HepG2 (cell line): ENCODE measurements at regions not wholly inside any gene's neighbourhood (a gene's known extent, or its start where the extent isn't known, plus 50 kb on each side); places are given as distances from the start of the nearest gene placed in this dataset.

Experiments used
- CENPT ChIP-seq: sonication (generic); formaldehyde crosslinking; IDR thresholded peaks from 2 replicates; pipeline ENCODE4 v1.8.0; 2022; ENCODE audit warnings: low read depth, mild to moderate bottlenecking, moderate library complexity, missing genetic modification reagents
- GABPB1 ChIP-seq: IDR thresholded peaks from 2 replicates; pipeline ENCODE4 v1.6.1; 2016; ENCODE audit warnings: mild to moderate bottlenecking, missing genetic modification reagents, moderate library complexity, missing compliant biosample characterization
- GZF1 ChIP-seq: sonication (generic); formaldehyde crosslinking; IDR thresholded peaks from 2 replicates; pipeline ENCODE4 v1.5.1; 2020; ENCODE audit warnings: mild to moderate bottlenecking, missing genetic modification reagents
- HCFC1 ChIP-seq: fragments of 150-350 bp; IDR thresholded peaks from 2 replicates; pipeline ENCODE4 v1.6.1; 2014; ENCODE audit warnings: low read depth, low read length
- NFE2L2 ChIP-seq: fragments of 150-350 bp; IDR thresholded peaks from 2 replicates; pipeline ENCODE4 v1.6.1; 2014; ENCODE audit warnings: low read length
- NR0B2 ChIP-seq: sonication (generic); formaldehyde crosslinking; IDR thresholded peaks from 2 replicates; pipeline ENCODE4 v1.4.0; 2020; ENCODE audit warnings: mild to moderate bottlenecking, missing genetic modification reagents
- NR2F2 ChIP-seq: IDR thresholded peaks from 2 replicates; pipeline ENCODE4 v1.6.1; 2012; ENCODE audit warnings: low read depth, inconsistent platforms, borderline replicate concordance
- PAWR ChIP-seq: sonication (generic); formaldehyde crosslinking; IDR thresholded peaks from 2 replicates; pipeline ENCODE4 v1.4.0; 2020; ENCODE audit warnings: missing genetic modification reagents, mild to moderate bottlenecking, borderline replicate concordance
- SP2 ChIP-seq: sonication (generic); formaldehyde crosslinking; IDR thresholded peaks from 2 replicates; pipeline ENCODE4 v1.5.1; 2020; ENCODE audit warnings: mild to moderate bottlenecking, missing genetic modification reagents
- ZBTB33 ChIP-seq: sonication (generic); formaldehyde crosslinking; IDR thresholded peaks from 2 replicates; pipeline ENCODE4 v1.4.0; 2020; ENCODE audit warnings: missing genetic modification reagents
- ZMAT5 ChIP-seq: sonication (generic); formaldehyde crosslinking; IDR thresholded peaks from 2 replicates; pipeline ENCODE4 v1.5.0; 2020; ENCODE audit warnings: mild to moderate bottlenecking, low read depth, missing genetic modification reagents, borderline replicate concordance
- ZNF138 ChIP-seq: sonication (generic); formaldehyde crosslinking; IDR thresholded peaks from 2 replicates; pipeline ENCODE4 v1.5.0; 2020; ENCODE audit warnings: mild to moderate bottlenecking, low read depth, missing genetic modification reagents
- ZNF224 ChIP-seq: sonication (generic); formaldehyde crosslinking; IDR thresholded peaks from 2 replicates; pipeline ENCODE4 v1.5.0; 2020; ENCODE audit warnings: mild to moderate bottlenecking, missing genetic modification reagents
- ZNF275 ChIP-seq: sonication (generic); formaldehyde crosslinking; IDR thresholded peaks from 2 replicates; pipeline ENCODE4 v1.8.0; 2022; ENCODE audit warnings: missing genetic modification reagents, mild to moderate bottlenecking, inconsistent platforms, borderline replicate concordance
- ZNF441 ChIP-seq: sonication (generic); formaldehyde crosslinking; IDR thresholded peaks from 2 replicates; pipeline ENCODE4 v1.7.0; 2021; ENCODE audit warnings: missing genetic modification reagents, borderline replicate concordance
- ZNF557 ChIP-seq: sonication (generic); formaldehyde crosslinking; IDR thresholded peaks from 2 replicates; pipeline ENCODE4 v1.4.0; 2020; ENCODE audit warnings: missing genetic modification reagents
- ZNF564 ChIP-seq: sonication (generic); formaldehyde crosslinking; IDR thresholded peaks from 2 replicates; pipeline ENCODE4 v1.8.1; 2023; ENCODE audit warnings: mild to moderate bottlenecking, missing genetic modification reagents
- ZNF567 ChIP-seq: sonication (generic); formaldehyde crosslinking; IDR thresholded peaks from 2 replicates; pipeline ENCODE4 v1.8.1; 2023; ENCODE audit warnings: mild to moderate bottlenecking, missing genetic modification reagents, borderline replicate concordance
- ZSCAN22 ChIP-seq: sonication (generic); formaldehyde crosslinking; IDR thresholded peaks from 2 replicates; pipeline ENCODE4 v1.4.0; 2020; ENCODE audit warnings: mild to moderate bottlenecking, missing genetic modification reagents
- TF ChIP-seq, protein P1 (sequence below): IDR thresholded peaks from 2 replicates; pipeline ENCODE4 v1.6.1; 2016; ENCODE audit warnings: low read depth, control low read depth
- TF ChIP-seq, protein P2 (sequence below): sonication (generic); formaldehyde crosslinking; IDR thresholded peaks from 2 replicates; pipeline ENCODE4 v1.8.0; 2022; ENCODE audit warnings: missing genetic modification reagents, mild to moderate bottlenecking, borderline replicate concordance
- TF ChIP-seq, protein P3 (sequence below): sonication (generic); formaldehyde crosslinking; IDR thresholded peaks from 2 replicates; pipeline ENCODE4 v1.4.0; 2020; ENCODE audit warnings: missing genetic modification reagents, borderline replicate concordance

DNA sequence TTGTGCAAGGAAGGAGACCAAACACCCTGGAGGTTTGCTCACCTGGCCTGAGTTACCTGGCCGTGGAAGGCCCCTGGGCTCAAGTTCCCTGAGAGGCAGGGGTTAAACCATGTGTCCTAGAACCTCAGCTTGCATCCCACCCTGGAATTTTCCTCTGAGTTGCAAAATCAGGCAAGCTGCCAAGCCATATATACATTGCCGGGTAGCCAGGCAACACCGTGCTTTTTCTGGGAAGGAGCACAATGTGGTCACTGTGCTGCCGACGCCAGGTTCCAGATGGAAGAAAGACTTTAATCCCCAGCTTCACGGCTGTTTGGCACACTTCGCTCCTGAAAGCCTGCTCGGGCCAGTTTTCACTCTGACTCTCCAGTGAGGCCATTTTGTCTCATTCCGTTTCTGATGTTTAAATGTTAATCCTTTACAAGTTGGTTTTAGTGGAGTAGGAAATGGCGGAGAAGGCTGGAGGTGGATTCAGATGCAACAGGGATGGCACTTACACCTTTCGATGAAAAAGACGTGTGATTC is 60.1 kb upstream of the PEG3 start (continued):
- no peak for TF ChIP-seq HCFC1
- no peak for TF ChIP-seq NFE2L2
- TF ChIP-seq ZNF441 = peak; percentile 92
- 0 out of 2 replicates have a peak, but pooled peaks have one; percentile 84 for TF ChIP-seq ZNF224 (CRISPR knock-in tag)
- no peak for TF ChIP-seq ZSCAN22
- no peak for TF ChIP-seq PAWR (CRISPR knock-in tag)
- peak; percentile 74; the same call in 1 of the 2 replicates for TF ChIP-seq ZNF557 (CRISPR knock-in tag)
- peak; percentile 95; the same call in 1 of the 2 replicates for TF ChIP-seq ZNF275
- TF ChIP-seq NR0B2 (CRISPR knock-in tag) = peak; percentile 81
- TF ChIP-seq ZNF138 = peak; percentile 42; the same call in 1 of the 2 replicates
- TF ChIP-seq CENPT (CRISPR knock-in tag) = peak; percentile 53; the same call in 1 of the 2 replicates
- no peak; the same call in 1 of the 2 replicates for TF ChIP-seq ZNF567 (CRISPR knock-in tag)
- TF ChIP-seq, protein P1, sequence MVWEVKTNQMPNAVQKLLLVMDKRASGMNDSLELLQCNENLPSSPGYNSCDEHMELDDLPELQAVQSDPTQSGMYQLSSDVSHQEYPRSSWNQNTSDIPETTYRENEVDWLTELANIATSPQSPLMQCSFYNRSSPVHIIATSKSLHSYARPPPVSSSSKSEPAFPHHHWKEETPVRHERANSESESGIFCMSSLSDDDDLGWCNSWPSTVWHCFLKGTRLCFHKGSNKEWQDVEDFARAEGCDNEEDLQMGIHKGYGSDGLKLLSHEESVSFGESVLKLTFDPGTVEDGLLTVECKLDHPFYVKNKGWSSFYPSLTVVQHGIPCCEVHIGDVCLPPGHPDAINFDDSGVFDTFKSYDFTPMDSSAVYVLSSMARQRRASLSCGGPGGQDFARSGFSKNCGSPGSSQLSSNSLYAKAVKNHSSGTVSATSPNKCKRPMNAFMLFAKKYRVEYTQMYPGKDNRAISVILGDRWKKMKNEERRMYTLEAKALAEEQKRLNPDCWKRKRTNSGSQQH (CRISPR knock-in tag) = no peak; the same call in 1 of the 2 replicates
- TF ChIP-seq, protein P2, sequence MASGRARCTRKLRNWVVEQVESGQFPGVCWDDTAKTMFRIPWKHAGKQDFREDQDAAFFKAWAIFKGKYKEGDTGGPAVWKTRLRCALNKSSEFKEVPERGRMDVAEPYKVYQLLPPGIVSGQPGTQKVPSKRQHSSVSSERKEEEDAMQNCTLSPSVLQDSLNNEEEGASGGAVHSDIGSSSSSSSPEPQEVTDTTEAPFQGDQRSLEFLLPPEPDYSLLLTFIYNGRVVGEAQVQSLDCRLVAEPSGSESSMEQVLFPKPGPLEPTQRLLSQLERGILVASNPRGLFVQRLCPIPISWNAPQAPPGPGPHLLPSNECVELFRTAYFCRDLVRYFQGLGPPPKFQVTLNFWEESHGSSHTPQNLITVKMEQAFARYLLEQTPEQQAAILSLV = 0 out of 2 replicates have a peak, but pooled peaks have one; percentile 61
- peak; percentile 32; the same call in 1 of the 2 replicates for TF ChIP-seq SP2
- TF ChIP-seq GABPB1 = peak; percentile 40; the same call in 1 of the 2 replicates
- TF ChIP-seq, protein P3, sequence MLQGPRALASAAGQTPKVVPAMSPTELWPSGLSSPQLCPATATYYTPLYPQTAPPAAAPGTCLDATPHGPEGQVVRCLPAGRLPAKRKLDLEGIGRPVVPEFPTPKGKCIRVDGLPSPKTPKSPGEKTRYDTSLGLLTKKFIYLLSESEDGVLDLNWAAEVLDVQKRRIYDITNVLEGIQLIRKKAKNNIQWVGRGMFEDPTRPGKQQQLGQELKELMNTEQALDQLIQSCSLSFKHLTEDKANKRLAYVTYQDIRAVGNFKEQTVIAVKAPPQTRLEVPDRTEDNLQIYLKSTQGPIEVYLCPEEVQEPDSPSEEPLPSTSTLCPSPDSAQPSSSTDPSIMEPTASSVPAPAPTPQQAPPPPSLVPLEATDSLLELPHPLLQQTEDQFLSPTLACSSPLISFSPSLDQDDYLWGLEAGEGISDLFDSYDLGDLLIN = 0 out of 2 replicates have a peak, but pooled peaks have one; percentile 26
- peak; percentile 24; the same call in 1 of the 2 replicates for TF ChIP-seq ZNF564 (CRISPR knock-in tag)
- peak; percentile 76; the same call in 1 of the 2 replicates for TF ChIP-seq NR2F2
- TF ChIP-seq ZMAT5 (CRISPR knock-in tag) = no peak
- peak; percentile 70 for TF ChIP-seq ZBTB33 (CRISPR knock-in tag)
- TF ChIP-seq GZF1 (CRISPR knock-in tag) = no peak
